NB4 (cell line): ENCODE measurements at regions not wholly inside any gene's neighbourhood (a gene's known extent, or its start where the extent isn't known, plus 50 kb on each side); places are given as distances from the start of the nearest gene placed in this dataset.

Source experiments
- CTCF ChIP-seq: IDR thresholded peaks from one replicate; pipeline ENCODE4 v1.5.1; 2012; ENCODE audit warnings: low read depth, low read length
- MAX ChIP-seq: IDR thresholded peaks from 2 replicates; pipeline ENCODE4 v1.6.1; 2011; ENCODE audit warnings: low read depth, low read length
- POLR2A ChIP-seq: IDR thresholded peaks from 2 replicates; pipeline ENCODE4 v1.6.1; 2011; ENCODE audit warnings: mild to moderate bottlenecking; ENCODE audit not compliant: insufficient read length; ENCODE audit errors: extremely low read depth

DNA sequence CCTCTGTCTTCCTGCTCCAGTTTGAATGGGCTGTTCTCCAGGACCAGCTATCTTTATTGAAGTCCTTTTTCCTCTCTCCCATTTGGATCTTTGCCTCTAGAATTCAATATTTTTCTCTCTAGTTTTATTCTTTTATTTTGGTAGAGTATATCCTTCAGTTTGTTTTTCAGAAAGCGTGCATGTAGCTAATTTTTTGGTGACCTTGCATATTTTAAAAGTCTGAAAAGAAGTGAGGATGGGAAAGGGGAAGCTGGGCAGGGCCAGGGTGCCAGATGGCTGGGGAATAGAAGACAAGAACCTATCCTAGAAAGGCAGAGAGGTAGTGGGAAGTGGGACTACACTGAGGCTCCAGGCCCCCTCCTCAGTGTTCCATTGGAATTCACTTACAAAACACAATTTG, 95.0 kb upstream of the ZBED5 start:
- TF ChIP-seq CTCF = no peak
- no peak for TF ChIP-seq POLR2A
- no peak for TF ChIP-seq MAX
